GM12891 (cell line): ENCODE measurements at regions not wholly inside any gene's neighbourhood (a gene's known extent, or its start where the extent isn't known, plus 50 kb on each side); places are given as distances from the start of the nearest gene placed in this dataset.

ENCODE experiments used
- POLR2A ChIP-seq: IDR thresholded peaks from 2 replicates; pipeline ENCODE4 v1.6.1; 2011; ENCODE audit warnings: low read depth, low read length, control low read depth
- POLR2AphosphoS5 ChIP-seq: IDR thresholded peaks from 2 replicates; pipeline ENCODE4 v1.6.1; 2011; ENCODE audit warnings: low read depth, low read length, control low read depth
- SPI1 ChIP-seq: IDR thresholded peaks from 2 replicates; pipeline ENCODE4 v1.6.1; 2011; ENCODE audit warnings: low read depth, low read length, control low read depth

DNA sequence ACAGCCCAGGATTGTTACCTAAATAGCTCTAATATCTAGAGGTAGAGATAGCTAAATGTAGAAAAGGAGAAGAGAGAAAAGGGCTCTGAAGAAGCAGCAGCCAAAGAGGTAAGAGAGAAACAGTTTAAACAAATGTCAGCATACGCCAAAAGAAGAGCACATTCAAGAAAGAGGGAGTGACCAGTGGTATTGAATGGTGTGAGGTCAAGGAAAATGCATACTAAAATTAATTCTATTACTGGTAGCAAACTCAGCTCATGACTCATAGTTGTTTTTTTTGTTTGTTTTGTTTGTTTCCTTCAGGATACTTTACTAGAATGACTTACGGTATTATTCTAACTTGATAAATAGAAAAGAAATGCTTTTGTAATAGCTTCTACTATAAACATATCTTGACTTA, 86.5 kb upstream of the FXR1 start:
- TF ChIP-seq POLR2AphosphoS5: no peak
- no peak for TF ChIP-seq POLR2A
- TF ChIP-seq SPI1: no peak
